GM21360 (cell line): ENCODE measurements at regions not wholly inside any gene's neighbourhood (a gene's known extent, or its start where the extent isn't known, plus 50 kb on each side); places are given as distances from the start of the nearest gene placed in this dataset.

ENCODE experiments used
- ATAC-seq: cut with Tn5 transposase; IDR thresholded peaks from one replicate; pipeline ENCODE4 v1.9.1; 2021; ENCODE audit warnings: mild to moderate bottlenecking, moderate library complexity; ENCODE audit not compliant: unreplicated experiment

DNA sequence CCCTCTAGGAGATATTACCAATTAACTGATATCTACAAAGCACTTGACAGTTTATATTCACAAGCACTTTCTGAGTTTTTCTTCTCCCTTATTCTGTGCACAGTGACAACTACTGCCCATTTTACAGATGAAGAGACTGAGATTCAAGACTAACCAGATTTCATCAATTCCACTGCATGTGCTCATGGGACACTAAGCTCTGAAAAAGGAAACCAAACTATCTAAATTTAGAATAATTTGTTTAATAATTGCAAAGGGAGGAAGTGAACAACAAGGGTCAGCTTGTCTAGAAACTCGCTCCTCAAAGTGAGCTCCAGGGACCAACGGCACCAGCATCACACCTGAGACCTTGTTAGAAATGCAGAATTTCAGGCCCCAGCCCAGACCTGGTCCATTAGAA, 50.8 kb upstream of the MYLIP start:
- ATAC-seq, result no peak

DNA sequence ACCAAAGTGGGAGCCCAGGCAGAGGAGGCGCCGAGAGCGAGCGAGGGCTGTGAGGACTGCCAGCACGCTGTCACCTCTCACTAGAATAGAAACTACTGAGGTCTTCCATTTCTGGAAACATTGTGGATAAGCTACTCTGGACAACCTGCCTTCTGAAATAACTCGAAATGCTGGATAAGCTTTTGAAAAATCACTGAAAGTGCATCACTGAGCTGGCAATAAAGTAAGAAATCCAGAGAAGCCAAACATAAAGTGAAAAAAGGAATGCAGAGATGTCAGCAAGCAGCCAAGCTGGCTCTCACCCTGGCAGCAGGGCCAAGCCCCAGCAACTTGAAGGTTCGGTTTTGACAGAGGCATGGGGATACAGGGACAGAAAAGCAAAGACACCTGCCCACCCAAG, 59.2 kb upstream of the MYLIP start:
- no peak for ATAC-seq

GRCh38 chr6:16069222-16069621, 59.7 kb upstream of the MYLIP start:
- ATAC-seq, result no peak

DNA sequence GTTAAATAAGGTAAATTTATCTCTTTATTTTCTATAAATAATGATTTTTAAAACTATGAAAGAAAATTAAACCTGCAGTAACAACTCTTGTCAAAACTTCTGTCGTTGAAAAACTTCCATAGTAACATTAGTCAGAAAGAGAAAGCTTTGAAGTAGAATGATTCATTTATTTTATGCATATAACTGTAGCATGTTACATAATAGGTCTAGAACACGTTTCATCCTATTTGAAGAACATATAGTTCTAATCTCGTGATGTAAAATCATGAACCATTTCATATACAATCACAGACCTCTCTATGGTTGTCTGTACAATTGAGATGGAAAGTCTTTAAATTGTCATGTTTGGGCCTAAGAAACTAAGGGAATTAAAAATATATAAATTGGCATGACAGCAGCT, 61.3 kb upstream of the MYLIP start:
- no peak for ATAC-seq

DNA sequence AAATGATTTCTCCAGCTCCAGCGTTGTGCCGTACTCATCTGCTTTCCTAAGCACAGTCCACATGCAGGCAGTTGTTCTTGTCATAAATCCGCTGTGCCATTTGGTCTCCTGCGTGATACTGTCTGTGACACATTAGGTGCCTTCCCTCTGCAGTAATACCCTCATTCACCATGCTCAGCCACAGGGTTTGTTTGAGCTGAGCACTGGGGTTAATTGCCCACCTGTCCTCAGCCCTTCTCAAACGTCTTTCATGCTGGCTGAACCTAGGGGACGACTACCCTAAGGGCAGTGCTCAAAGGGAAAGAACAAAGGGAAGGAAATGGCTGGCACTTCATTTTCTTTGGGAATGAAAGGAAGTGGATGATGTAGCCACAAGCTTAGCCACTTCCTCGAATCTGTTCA, 64.2 kb upstream of the MYLIP start:
- no peak for ATAC-seq

DNA sequence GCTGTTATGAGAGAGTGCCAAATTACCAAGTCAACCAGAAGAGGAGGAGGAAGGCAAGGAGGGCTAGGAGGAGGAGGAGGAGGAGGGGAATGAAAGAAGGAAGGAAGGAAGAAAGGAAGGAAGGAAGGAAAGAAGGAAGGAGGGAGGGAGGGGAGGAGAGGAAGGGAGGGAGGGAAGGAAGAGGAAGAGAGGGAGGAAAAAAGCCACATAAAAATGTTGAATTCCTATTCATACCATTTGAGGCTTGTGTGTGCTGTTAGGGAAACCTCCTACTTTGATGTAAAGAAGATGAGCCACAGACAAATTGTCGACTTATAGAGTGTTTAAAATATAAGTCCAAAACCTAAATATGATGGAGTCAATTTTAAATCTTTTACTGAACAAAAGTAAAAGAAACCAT, 65.3 kb upstream of the MYLIP start:
- no peak for ATAC-seq

GRCh38 chr6:16061818-16062217, 67.1 kb upstream of the MYLIP start:
- ATAC-seq, result no peak

- no peak for ATAC-seq
These were observed 68.8 kb upstream of the MYLIP start for GRCh38 chr6:16060039-16060438.

DNA sequence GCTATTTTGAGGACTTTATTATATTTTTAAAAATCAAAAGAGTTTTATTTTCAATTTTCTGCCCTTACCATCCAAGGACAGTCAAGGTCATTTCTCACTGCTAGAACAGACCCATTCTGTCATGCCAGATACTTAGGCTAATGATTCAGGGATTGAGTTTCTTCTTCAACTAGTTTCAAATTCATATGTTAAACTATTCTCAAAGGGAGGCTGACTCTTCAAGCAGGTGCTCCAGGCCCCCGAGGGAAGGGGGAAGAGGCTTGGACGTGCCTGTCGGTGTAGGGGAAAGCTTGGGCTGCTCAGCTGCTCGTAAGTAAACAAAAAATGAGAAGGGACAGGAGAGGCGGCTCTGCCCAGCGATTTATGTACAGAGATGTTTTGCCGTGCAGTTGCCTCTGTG, 69.4 kb upstream of the MYLIP start:
- ATAC-seq, result no peak

DNA sequence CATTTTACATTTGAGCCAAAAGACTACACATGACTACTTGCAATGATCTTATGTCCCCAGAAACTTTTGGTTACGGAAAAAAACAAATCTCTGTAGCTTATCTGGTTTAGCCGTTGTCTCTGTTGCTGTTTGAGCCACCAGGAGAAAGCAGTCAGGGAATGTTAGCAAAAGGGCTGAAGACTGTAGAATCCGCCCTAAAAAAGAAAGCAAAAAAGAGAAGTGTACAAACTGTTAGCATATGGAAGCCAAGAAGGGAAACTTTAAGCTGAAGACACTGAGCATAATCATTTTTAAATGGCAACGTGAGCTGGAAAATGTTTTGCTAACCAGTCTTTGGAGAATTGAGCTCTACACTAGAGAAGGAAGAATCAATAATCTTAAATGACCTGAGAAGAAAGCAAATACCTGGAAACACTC, 69.9 kb upstream of the MYLIP start:
- ATAC-seq, result no peak

DNA sequence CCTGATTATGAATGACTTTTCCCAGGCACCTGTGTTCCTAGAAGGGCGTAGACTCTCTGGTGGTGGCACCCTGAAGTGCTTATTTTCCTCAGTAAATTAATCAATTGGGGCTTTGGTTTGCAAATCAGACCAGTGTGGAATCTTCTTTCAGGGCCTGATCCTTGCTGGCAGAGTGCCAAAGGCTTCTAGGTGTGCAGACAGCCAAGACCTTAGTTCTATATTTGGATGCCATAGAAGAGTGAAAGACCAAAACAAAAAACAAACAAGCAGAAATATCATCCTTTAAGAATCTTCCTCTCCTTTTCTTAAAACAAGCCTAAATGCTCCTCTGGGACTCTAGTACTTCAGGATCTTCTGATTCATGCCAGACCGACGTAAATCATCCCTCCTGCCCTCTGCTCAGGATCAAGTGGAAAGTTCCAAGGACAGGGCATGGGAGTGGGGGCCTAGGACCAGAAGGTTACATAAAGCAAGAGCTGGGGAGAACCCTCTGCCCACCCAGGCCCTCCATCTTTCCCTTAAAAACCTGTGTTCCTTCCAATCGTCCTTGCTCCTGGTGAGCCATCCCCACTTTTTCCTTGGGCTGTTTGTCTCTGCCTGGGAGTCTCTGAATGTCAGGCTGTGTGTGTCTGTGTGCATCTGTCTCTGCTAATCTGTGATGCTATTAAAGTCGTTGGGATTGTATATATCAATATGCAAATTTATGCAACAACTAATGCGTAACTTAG, 70.5 kb upstream of the MYLIP start:
- ATAC-seq, result no peak

DNA sequence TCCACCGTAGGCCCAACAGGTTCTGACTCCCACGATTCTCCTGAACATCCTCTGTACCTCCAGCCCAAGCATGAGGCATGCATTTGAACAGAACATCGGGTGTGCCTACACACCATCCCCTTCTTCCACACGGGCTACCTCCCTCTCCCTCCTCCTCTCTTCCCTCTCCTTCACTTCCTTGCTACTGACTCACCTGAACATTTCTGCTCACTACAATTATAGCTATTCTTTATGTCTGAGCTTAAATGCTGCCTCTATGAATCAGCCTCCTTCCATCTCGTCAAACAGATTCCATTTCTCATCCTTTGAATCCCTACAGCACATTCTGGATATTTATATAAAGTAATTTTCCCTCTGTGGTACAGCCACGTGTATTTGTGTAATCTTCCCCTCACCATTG, 71.4 kb upstream of the MYLIP start:
- ATAC-seq, result no peak

DNA sequence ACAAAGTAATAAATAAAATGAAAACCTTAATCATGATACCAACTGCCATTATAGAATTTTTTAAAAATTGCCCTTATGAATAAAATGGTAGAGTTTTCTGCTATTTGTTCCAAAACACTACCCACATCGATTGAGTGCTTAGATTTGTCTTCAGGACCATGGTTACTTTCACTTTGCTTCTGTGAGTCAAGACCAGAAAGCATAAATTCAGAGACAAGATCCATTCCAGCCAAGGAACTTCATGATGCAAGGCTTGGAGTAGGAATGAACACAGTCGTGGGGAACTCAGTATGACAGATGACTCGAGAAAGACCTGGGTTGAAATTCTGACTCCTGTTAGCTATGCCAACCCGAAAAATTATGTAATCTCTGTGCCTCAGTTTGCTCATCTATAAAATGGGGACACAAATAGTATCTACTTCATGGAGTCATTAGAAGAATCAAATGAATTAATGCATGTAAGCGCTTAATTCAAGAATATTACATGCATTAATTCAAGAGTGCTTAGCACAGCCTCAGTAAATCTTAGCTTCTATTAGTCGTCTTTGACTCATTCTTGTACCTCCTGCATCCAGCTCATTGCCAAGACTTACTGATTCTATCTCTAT, 72.5 kb upstream of the MYLIP start:
- ATAC-seq, result no peak

DNA sequence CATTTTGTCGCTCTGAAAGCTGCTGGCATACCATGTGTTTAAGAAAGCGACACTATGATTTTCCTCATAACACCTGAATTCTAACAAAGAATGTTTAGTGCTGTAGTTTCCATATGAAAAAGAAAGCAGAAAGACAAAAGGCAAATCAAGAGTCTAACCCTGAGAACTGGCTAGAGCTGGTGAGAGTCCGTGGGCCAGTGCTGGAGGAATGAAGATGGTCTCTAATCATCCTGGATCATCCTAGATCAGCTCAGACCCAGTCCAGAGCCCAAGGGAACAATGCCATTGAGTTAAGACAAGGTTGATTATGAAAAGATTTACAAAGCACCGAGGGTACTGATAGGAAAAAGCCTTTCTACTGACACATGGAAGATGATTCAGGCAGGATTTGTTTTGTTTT, 73.0 kb upstream of the MYLIP start:
- ATAC-seq, result no peak

DNA sequence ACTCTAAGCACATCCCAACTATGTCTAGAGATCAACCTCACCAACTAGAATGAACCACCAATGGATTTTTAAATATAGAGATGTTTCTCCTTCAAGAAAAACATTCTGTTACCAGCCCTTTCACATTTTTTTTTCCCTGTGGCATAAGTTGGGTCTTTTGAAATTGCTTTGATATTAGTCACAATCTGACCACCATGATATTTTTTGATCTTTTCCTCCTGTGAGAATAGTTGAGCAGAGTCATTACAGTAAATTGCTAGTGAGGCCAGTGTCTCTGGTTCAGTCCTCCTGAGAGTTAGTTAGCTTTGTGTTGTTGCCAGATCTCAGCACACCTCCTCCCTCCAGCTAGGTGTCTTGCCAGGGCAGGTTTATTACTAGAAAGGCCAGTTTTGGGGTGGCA, 79.7 kb upstream of the MYLIP start:
- ATAC-seq, result no peak

- ATAC-seq, result no peak
These were observed 80.7 kb upstream of the MYLIP start for GRCh38 chr6:16048221-16048620.

DNA sequence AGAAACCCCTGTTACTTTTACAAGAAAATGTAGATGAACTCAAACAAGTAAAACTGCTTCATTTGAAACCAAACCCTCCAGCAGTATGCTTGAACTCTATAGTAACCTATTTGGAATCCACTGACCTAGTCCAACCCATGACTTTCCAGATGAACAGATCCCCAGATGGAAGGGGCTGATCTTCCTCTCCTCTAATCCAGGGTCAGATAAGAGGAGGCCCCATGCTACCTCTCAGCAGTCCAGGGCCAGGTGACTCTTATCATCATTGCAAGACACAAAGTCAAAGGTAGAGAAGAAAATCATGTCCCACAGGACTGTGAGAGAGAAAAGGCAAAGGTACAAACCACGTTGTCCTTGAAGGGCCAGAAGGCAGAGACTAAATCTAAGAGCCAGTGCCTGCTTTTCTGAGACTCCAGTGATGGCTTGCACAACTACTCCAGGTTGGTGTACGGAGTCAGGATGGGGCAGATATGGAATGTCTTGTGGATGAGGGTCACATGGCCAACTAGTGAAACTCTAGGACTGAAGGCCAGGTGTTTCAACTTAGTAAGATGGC, 81.4 kb upstream of the MYLIP start:
- ATAC-seq, result no peak

DNA sequence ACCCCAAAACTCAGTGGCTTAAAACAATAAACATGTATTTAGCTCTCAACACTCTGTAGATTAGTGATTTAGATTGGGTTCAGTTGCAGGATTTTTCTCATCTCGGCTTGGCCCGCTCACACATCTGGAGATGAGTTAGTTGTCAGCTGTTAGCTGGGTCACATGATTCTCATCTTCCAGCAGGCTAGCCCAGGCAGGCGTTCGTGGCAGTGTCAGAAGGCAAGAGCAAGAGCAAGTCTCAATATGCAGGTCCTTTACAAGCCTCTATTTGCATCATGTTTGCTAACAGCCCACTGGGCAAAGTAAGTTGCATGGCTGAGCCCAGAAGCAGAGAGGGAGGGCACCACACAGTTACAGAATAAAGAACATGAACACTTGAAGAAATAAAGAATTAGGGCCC, 83.6 kb upstream of the MYLIP start:
- no peak for ATAC-seq

GRCh38 chr6:16044211-16044643, 84.7 kb upstream of the MYLIP start:
- ATAC-seq, result no peak

DNA sequence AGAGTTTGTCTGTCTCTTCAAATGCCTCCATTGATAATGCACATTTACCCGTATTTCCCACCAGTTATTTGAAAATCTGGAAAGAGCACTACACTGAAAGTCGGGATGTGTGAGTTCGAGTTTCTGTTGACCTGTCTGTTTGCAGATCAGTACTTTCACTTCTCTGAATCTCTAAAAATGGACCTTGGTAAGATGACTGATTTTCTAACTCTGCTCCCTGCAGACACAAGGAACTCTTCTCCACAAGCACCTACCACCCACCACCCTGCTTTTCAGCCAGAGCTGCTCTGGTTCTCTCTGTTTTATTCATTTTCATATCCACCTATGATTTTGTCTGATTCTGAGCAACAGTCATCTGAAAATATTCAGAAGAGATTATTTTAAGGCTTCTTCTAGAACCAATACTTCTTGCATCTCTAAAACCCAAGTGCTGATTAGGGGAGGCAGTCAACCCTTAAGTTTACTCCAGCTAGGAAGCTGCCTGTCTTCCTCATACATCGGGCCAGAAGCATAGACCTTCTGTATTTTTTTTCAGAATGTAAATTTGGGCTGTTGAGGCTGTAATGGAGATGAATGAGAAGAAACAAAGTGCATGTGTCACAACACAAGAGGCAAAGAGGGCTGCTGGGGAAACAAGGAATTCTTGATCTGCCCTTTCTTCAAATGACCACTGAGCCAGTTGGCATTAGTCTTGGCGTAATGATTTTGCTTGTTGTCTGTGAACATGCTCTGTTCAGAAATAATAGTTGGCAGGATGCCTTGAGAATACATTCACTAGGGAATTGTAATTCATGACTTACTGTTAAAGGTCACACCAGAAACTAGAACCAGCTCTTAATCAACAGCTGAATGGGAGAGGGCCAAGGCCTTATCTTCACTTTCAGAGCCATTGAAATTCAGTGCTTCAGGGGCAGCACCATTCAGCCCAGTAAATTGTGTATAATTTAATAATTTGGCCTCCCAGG, 85.4 kb upstream of the MYLIP start:
- peak; percentile 79 for ATAC-seq

DNA sequence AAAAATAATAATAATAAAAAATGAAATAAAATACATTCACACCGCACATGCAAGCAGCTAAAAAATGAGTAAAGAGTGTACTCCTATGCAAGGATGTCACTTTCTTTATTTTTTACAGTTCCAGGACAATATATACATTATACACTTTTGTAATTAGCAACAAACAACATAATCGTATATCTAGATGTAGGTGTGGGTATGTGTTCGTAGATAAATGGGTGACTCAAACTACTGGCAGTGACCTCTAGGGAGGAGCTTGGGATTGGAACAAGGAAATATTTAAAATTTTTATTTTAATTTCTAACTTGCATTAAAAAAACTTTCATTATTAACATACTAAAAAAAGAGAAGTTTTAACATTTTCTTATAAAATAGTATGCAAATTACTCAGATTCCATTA, 86.1 kb upstream of the MYLIP start:
- no peak for ATAC-seq
